GM18909 (cell line): ENCODE measurements at regions not wholly inside any gene's neighbourhood (a gene's known extent, or its start where the extent isn't known, plus 50 kb on each side); places are given as distances from the start of the nearest gene placed in this dataset.
"Not testable (repeated sequence)": the region's sequence is repeated elsewhere in the genome, so short reads cannot be mapped to it uniquely, and the experiment has no call there.

Experiments
- ATAC-seq: cut with Tn5 transposase; IDR thresholded peaks from one replicate; pipeline ENCODE4 v1.9.1; 2021; ENCODE audit warnings: mild to moderate bottlenecking; ENCODE audit not compliant: unreplicated experiment, poor library complexity

DNA sequence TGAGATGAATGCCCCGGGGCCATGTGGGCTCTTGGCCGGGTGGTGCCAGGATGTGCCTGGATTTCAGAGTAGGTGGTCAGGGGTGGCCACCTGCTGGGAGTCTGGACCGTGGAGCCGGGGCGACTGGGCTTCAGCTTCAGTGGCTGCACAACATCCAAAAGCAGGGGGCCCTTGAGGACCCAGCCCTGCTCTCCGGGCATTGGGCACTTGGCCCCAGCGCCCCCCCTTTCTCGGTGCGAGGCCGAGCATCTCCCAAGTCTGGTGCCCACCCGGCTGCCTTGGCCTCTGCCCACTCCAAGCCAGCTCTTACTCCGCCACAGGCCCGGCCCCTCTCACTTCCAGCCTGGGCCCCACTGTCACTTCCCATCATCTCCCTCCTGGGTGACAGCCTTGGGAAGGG, 4429.0 kb upstream of the TPTE start:
- ATAC-seq, result not testable (repeated sequence)

GRCh38 chr21:6093419-6093818, 4428.0 kb upstream of the TPTE start:
- not testable (repeated sequence) for ATAC-seq

DNA sequence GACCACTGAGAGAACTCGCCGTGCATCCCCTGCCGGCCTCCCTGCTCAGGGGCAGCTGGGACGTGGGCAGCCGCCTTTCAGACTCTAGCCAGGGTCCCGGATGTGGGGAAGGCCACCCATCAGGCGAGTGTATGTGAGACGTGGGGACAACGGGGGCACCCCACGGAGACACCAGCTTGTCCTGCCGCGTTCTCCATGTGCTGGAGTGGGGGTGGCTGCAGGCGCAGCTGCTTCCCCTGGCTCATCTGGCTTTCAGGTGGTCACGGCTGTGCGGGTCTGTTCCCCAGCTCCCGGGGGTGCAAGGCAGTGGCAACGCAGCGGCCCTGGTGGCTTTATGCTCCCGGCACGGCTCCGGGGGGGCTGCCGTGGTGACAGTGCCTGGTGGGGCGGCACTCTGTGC, 4427.5 kb upstream of the TPTE start:
- ATAC-seq, result not testable (repeated sequence)

GRCh38 chr21:6095304-6095703, 4426.1 kb upstream of the TPTE start:
- not testable (repeated sequence) for ATAC-seq

GRCh38 chr21:6096560-6097424, 4424.6 kb upstream of the TPTE start:
- not testable (repeated sequence) for ATAC-seq

GRCh38 chr21:6097736-6098135, 4423.6 kb upstream of the TPTE start:
- not testable (repeated sequence) for ATAC-seq

- ATAC-seq, result peak; percentile 46
These were observed 4423.0 kb upstream of the TPTE start for GRCh38 chr21:6098191-6098935.

DNA sequence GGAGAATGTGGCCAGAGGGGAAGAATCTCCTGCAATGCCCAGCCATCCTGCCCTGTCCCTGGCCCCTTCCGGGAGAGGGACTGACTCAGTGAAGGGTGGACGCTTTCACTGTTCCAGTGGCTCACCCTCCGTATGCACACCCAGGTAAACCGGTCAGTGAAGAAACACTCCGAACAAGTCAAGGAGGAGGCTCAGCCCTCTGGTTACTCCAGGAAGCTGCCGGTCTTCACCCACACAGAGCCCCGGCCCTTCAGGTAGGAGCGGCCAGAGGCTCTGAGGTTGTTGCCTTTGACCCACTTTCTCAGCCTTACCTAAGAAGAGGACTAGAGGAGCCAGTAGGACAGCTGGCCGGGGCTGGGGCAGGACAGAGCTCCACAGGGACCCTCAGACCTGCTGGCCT, 4419.8 kb upstream of the TPTE start:
- not testable (repeated sequence) for ATAC-seq

DNA sequence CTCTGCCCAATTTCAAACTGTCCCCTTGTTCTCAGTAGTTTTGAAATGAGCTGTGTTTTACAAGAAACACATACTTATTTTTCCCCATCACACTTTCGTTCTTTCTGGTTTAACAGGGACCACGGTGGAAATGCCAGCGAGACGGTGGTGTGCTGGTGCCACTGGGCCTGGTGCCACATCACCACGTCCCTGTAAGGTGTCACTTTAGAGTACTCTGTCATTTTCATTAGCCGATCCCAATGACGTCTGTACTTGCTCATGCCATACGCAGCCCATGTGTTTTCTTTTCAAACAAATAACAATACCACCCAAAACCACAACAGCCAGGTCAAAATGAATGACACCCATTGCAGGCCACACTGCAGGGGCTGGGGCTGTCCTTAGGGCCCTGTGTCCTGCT, 4416.8 kb upstream of the TPTE start:
- not testable (repeated sequence) for ATAC-seq

DNA sequence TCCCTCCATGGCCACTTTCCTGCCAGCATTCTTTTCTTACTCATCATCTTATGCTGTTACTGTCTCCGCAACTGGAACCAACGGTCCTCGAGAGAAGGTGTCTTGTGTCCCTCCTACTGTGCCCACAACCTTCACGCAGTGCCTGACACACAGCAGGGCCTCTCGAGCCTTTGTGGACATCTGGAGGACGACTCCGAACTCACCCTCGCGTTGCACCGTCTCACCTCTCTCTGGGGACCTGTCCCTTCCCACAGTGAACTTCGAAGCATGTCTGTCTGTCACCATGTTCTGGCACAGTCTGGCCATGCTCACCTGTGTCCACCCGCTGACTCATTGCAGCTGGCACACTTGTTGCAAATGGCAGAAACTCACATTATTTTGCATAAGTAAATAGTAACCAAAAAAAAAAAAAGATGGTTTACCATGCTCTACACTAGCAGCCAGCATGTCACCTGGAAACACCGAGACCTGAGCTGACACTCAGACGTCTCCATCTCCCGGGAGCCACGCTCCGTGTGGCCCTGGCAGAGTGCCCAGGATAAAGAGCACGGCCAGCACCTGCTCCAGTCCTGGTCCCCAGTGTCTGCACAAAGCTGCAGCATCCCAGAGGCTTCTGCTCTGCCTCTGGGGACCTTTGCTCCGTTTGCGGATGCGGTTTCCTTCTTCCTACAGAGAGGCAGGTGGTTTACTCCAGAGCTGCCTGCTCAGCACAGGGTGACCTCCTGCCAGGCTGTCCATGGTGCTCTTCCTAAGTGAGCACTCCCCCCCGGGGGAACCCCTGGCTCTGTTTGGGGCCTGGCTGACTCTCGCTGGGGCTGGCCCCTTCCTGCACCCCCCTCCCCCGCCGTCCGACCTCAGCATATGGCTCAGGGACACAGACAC, 4414.5 kb upstream of the TPTE start:
- not testable (repeated sequence) for ATAC-seq

GRCh38 chr21:6108894-6109293, 4412.5 kb upstream of the TPTE start:
- not testable (repeated sequence) for ATAC-seq

DNA sequence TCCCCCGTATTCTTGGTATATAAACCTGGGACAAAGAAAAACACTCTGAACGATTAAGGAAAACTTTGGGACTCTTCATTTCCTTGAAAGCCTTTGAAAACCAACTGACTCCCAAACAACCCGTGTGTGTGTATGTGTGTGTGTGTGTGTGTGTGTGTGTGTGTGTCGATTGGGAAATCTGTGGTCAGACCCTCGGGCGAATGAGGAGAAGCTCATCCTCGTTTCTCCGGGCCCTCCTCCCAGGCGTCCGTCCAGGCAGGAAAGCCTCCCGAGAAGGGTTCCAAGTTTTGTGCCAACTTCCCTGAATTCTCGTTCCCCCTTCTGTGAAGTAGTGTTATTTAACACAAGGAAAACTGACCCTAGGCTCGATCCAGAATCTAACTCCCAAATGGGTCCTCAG, 4411.6 kb upstream of the TPTE start:
- ATAC-seq, result not testable (repeated sequence)

GRCh38 chr21:6110716-6111343, 4410.6 kb upstream of the TPTE start:
- peak; percentile 85 for ATAC-seq

GRCh38 chr21:6111354-6111753, 4410.0 kb upstream of the TPTE start:
- ATAC-seq, result peak; percentile 20

- ATAC-seq, result not testable (repeated sequence)
These were observed 4403.0 kb upstream of the TPTE start for GRCh38 chr21:6118336-6118735.

DNA sequence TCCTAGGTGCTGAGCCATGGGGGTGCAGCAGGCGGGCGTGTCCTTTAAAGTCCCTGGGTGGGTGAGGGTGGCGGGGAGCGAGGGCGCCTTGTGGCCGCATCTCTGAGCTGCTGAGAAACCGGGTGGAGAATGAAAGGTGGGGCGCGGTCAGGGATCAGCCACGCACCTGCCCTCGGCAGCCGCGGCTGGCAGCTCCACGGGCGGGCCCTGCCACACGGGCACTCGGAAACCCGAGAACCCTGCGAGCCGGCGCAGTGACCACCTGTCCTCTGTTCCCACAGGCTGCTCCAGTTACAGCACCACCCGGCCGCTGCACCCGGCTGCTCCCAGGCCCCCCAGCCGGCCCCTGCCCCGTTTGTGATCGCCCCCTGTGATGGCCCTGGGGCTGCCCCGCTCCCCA, 4400.5 kb upstream of the TPTE start:
- ATAC-seq, result not testable (repeated sequence)

DNA sequence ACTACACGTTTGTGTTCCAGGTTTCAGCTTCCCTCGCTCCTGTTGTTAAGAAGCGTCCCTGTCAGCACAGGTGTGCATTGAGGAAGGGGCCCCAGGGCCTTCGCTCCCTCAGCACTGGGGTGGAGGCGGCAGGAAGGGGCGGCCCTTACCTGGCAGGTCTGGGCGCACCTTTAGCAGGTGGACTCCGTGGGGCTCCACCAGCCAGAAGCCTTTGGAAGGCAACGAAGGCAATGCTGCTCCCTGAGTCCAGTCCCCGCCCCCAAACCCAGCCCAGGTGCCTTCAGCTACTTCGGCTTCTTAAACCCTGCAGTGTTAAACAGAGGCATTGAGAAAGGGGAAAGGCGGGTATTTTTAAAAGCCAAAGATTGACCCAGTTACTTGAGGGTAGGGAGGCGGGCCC, 4398.8 kb upstream of the TPTE start:
- not testable (repeated sequence) for ATAC-seq

DNA sequence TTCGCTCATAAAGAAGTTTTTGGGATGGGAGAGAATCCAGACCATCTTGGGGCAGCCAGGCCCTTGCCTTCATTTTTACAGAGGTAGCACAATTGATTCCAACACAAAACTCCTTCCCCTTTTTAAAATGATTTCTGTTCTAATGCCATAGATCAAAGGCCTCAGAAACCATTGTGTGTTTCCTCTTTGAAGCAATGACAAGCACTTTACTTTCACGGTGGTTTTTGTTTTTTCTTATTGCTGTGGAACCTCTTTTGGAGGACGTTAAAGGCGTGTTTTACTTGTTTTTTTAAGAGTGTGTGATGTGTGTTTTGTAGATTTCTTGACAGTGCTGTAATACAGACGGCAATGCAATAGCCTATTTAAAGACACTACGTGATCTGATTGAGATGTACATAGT, 4398.2 kb upstream of the TPTE start:
- not testable (repeated sequence) for ATAC-seq

GRCh38 chr21:6125549-6126240, 4395.7 kb upstream of the TPTE start:
- not testable (repeated sequence) for ATAC-seq
